Small intestine (tissue), 7 donors: ENCODE measurements at regions not wholly inside any gene's neighbourhood (a gene's known extent, or its start where the extent isn't known, plus 50 kb on each side); places are given as distances from the start of the nearest gene placed in this dataset.

ENCODE experiments used
- DNase-seq, 2 donors: peaks; one replicate each; pipeline versions ENCODE4 v3.0.0 to v3.0.0-alpha.2; 2013
- FAIRE-seq: peaks from 2 replicates; lab custom pipeline; 2012; peaks lifted over from hg19 to GRCh38; lab: Jason Lieb, UNC
- H3K27ac ChIP-seq, 3 donors: one replicate each; pipeline ENCODE4 v1.5.1; 2013; ENCODE audit warnings: low read length in 2 of 3, mild to moderate bottlenecking in 2 of 3, control low read depth in 1 of 3, inconsistent platforms in 1 of 3, low read depth in 1 of 3, moderate library complexity in 1 of 3
- H3K27me3 ChIP-seq, 3 donors: one replicate each; pipeline ENCODE4 v1.6.1; 2013; ENCODE audit warnings: low read length in 3 of 3, inconsistent platforms in 1 of 3; ENCODE audit not compliant: control insufficient read depth in 3 of 3, insufficient read depth in 3 of 3
- H3K36me3 ChIP-seq, 3 donors: one replicate each; pipeline ENCODE4 v1.6.1; 2013; ENCODE audit warnings: low read length in 3 of 3, inconsistent platforms in 1 of 3, low read depth in 1 of 3, mild to moderate bottlenecking in 1 of 3, moderate library complexity in 1 of 3; ENCODE audit not compliant: control insufficient read depth in 3 of 3, insufficient read depth in 2 of 3
- H3K4me1 ChIP-seq, 3 donors: one replicate each; pipeline ENCODE4 v1.6.1; 2013; ENCODE audit warnings: low read length in 2 of 3, inconsistent platforms in 1 of 3, low read depth in 1 of 3, mild to moderate bottlenecking in 1 of 3, moderate library complexity in 1 of 3; ENCODE audit not compliant: control insufficient read depth in 3 of 3, insufficient read depth in 2 of 3
- H3K4me3 ChIP-seq, 3 donors: one replicate each; pipeline ENCODE4 v1.5.1; 2013; ENCODE audit warnings: low read length in 3 of 3, control low read depth in 1 of 3, inconsistent platforms in 1 of 3, low read depth in 1 of 3, mild to moderate bottlenecking in 1 of 3, moderate library complexity in 1 of 3
- H3K9me3 ChIP-seq, 2 donors: one replicate each; pipeline ENCODE4 v1.6.1; 2013; ENCODE audit warnings: low read depth in 1 of 2, low read length in 1 of 2; ENCODE audit not compliant: control insufficient read depth in 2 of 2, insufficient read depth in 1 of 2
- WGBS, 3 donors: extraction: QIAGEN DNeasy Blood & Tissue Kit; methylation state at CpG; one replicate each; pipeline ENCODE4 v1.1.7; 2013; 5-methylcytosine and 5-hydroxymethylcytosine counted together
- donor health status: healthy with polysubstance abuse.
- donor health status: control.
- donor health status: control.
- donor health status: Bipolar disorder and iron deficiency.
- donor health status: healthy.

- no peak for DNase-seq
- WGBS, 3 donors = 64 to 80% (median 79%) methylated on average over 3 of the region's 3 CpGs
Observed at GRCh38 chr12:22991250-22991844, 366.4 kb downstream of the ETNK1 start.

DNA sequence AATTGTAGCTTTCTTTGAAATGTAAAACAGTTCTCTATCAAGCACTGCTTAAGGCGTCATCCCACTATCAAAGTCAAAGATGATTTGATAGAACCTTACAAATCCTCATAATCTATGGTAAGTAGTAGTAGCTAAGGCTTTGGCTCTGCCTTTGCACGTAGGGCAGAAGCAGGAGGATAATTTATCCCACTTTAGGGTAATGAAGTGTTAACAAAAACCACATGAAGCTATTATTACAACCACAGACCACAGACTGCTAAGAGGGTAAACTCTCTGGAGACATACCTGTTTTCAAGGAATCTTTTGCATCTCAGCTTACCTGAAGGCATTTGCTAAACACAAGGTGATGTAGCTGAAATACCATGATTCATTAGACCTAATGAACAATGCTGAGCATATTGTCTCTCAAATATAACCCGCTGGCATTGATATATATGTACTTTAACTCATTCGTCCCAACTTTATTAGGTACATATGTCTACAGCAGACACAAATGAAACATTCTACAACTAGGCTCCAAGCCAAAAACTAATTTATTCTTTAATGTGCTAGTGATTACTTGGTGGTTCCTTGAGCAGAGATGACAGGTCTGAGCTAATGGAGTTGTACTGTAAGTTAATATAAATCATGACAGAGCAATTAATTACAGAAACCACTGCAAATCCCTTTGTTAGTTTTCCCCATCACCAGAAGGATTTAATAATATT lies 368.8 kb downstream of the ETNK1 start:
- FAIRE-seq = no peak
- Histone ChIP-seq H3K27ac (no peak overlapping the region), H3K4me1 (no peaks in the 10 kb centered on the region), H3K9me3 (peaks cover 0 to 4% of the 10 kb centered on the region in 2 donors), H3K36me3 (no peaks in the 10 kb centered on the region), H3K4me3 (no peak overlapping the region), H3K27me3 (no peaks in the 10 kb centered on the region)
- 56 to 59% (median 58%) methylated on average over 4 of the region's 4 CpGs for WGBS, 3 donors
- no peak for DNase-seq

More at GRCh38 chr12:22991250-22991844, 366.4 kb downstream of the ETNK1 start:
- H3K4me1 ChIP-seq = no peaks in the 10 kb centered on the region
- no peak for FAIRE-seq
- no peak overlapping the region for H3K4me3 ChIP-seq
- no peaks in the 10 kb centered on the region for H3K27me3 ChIP-seq
- no peaks in the 10 kb centered on the region for H3K9me3 ChIP-seq
- no peaks in the 10 kb centered on the region for H3K36me3 ChIP-seq
- H3K27ac ChIP-seq = no peak overlapping the region

GRCh38 chr12:22994316-22994675 lies 369.3 kb downstream of the ETNK1 start:
- Histone ChIP-seq H3K36me3 (no peaks in the 10 kb centered on the region), H3K4me3 (no peak overlapping the region), H3K27ac (no peak overlapping the region), H3K9me3 (peaks cover 0 to 9% of the 10 kb centered on the region in 2 donors), H3K4me1 (no peaks in the 10 kb centered on the region), H3K27me3 (no peaks in the 10 kb centered on the region)
- WGBS, 3 donors = 71 to 84% (median 81%) methylated on average over 3 of the region's 3 CpGs
- FAIRE-seq (no peak), DNase-seq (no peak)

- H3K4me3 ChIP-seq = no peak overlapping the region
- no peaks in the 10 kb centered on the region for H3K36me3 ChIP-seq
- FAIRE-seq (no peak), DNase-seq (no peak)
- H3K27me3 ChIP-seq = no peaks in the 10 kb centered on the region
- no peak overlapping the region for H3K27ac ChIP-seq
- WGBS, 3 donors = 52 to 68% (median 58%) methylated on average over 3 of the region's 3 CpGs
- H3K9me3 ChIP-seq = peaks cover 0 to 10% of the 10 kb centered on the region in 2 donors
- H3K4me1 ChIP-seq = no peaks in the 10 kb centered on the region
Observed at GRCh38 chr12:23001487-23001886, 376.5 kb downstream of the ETNK1 start.

DNA sequence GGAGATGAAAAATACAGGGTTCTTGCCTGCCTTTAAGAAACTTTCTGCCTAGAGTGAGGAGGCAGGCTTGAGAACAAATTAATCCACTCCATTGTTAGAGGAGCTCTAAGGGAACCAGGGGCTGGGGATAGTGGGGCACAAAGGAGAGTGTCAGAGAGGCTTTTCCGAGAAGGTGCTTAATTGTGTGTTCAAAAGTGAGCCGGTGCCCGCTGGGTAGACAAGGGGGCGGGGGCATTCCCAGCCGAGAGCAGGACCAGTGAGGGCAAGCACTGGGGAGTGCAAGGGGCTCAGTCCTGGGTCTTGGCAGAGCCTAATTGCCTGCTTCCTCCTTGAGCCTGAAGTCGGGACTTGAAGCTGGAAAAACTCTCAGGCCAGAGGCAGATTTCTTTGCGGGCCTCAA lies 377.4 kb downstream of the ETNK1 start:
- Histone ChIP-seq H3K4me3 (no peak overlapping the region), H3K27me3 (no peaks in the 10 kb centered on the region), H3K4me1 (no peaks in the 10 kb centered on the region), H3K9me3 (peaks cover 0 to 10% of the 10 kb centered on the region in 2 donors), H3K27ac (no peak overlapping the region), H3K36me3 (no peaks in the 10 kb centered on the region)
- no peak for DNase-seq
- no peak for FAIRE-seq
- 64 to 77% (median 77%) methylated on average over 7 of the region's 7 CpGs for WGBS, 3 donors

GRCh38 chr12:23004473-23005020 lies 379.6 kb downstream of the ETNK1 start:
- no peak for FAIRE-seq
- 62 to 78% (median 69%) methylated on average over 4 of the region's 4 CpGs for WGBS, 3 donors
- Histone ChIP-seq H3K27me3 (no peaks in the 10 kb centered on the region), H3K4me3 (no peak overlapping the region), H3K36me3 (no peaks in the 10 kb centered on the region), H3K4me1 (no peaks in the 10 kb centered on the region), H3K27ac (no peak overlapping the region), H3K9me3 (no peaks in the 10 kb centered on the region)
- DNase-seq = no peak

DNA sequence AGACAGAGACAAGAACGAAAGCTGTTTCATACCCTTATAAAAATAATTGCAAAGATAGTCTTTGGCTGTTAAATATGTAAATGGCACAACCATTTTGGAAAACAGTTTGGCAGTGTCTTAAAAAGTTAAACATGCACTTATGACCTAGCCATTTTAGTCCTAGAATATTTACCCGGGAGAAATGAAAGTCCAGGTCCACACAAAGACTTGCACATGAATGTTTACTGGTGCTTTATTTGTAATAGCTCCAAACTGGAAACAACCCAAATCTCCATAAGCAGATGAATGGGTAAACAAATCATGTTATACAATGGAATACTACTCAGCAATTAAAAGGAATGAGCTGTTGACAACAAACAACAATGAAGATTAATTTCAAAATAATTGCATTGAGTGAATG lies 380.4 kb downstream of the ETNK1 start:
- H3K9me3 ChIP-seq = no peaks in the 10 kb centered on the region
- no peak overlapping the region for H3K27ac ChIP-seq
- no peaks in the 10 kb centered on the region for H3K4me1 ChIP-seq
- FAIRE-seq = no peak
- no peaks in the 10 kb centered on the region for H3K36me3 ChIP-seq
- H3K27me3 ChIP-seq = no peaks in the 10 kb centered on the region
- WGBS, 3 donors = 52 to 60% (median 58%) methylated on average over 2 of the region's 2 CpGs
- no peak overlapping the region for H3K4me3 ChIP-seq
- no peak for DNase-seq

GRCh38 chr12:23006413-23006812 lies 381.4 kb downstream of the ETNK1 start:
- no peaks in the 10 kb centered on the region for H3K9me3 ChIP-seq
- WGBS, 3 donors = 56 to 63% (median 61%) methylated on average over 2 of the region's 2 CpGs
- DNase-seq (no peak), FAIRE-seq (no peak)
- no peaks in the 10 kb centered on the region for H3K27me3 ChIP-seq
- no peaks in the 10 kb centered on the region for H3K4me1 ChIP-seq
- H3K4me3 ChIP-seq = no peak overlapping the region
- no peak overlapping the region for H3K27ac ChIP-seq
- no peaks in the 10 kb centered on the region for H3K36me3 ChIP-seq
